AG09309 (cell line): ENCODE measurements at regions not wholly inside any gene's neighbourhood (a gene's known extent, or its start where the extent isn't known, plus 50 kb on each side); places are given as distances from the start of the nearest gene placed in this dataset.
A peak's percentile ranks its signal among the peaks of the same experiment; 100 is the strongest.

Experiments
- DNase-seq: peaks from one replicate; pipeline ENCODE4 v3.0.0-alpha.2; 2010; ENCODE audit warnings: low read depth
- H3K4me3 ChIP-seq: 2 replicates; pipeline ENCODE4 v1.5.1; 2011; ENCODE audit warnings: mild to moderate bottlenecking, low read depth, low read length, moderate library complexity; ENCODE audit not compliant: control insufficient read depth
- CTCF ChIP-seq: IDR thresholded peaks from 2 replicates; pipeline ENCODE4 v1.5.1; 2011; ENCODE audit warnings: mild to moderate bottlenecking, low read depth, low read length, inconsistent platforms; ENCODE audit not compliant: insufficient read depth, control insufficient read depth; ENCODE audit errors: missing control alignments

- no peak for TF ChIP-seq CTCF
- peak; percentile 46 for DNase-seq
- H3K4me3 ChIP-seq: no peak overlapping the region
Observed at GRCh38 chr11:126112547-126112946, 49.9 kb upstream of the CDON start.
